Neural cell (in vitro differentiated cells): ENCODE measurements at regions not wholly inside any gene's neighbourhood (a gene's known extent, or its start where the extent isn't known, plus 50 kb on each side); places are given as distances from the start of the nearest gene placed in this dataset.

Experiments used
- H2AFZ ChIP-seq: fragments of 200-600, 300-800 bp; sonication (generic), shearing (Covaris generic); 2 replicates; pipeline ENCODE4 v1.6.0; 2014; ENCODE audit warnings: low read depth, mild to moderate bottlenecking, antibody characterized with exemption, low read length, moderate library complexity
- H3F3A ChIP-seq: fragments of 200-600 bp; shearing (Covaris generic); 2 replicates; pipeline ENCODE4 v1.6.1; 2016; ENCODE audit warnings: mild to moderate bottlenecking, moderate library complexity, mixed read lengths, antibody characterized with exemption, low read length; ENCODE audit not compliant: insufficient read depth, poor library complexity, severe bottlenecking
- H3K27ac ChIP-seq: fragments of 200-600, 300-800 bp; sonication (generic), shearing (Covaris generic); 2 replicates; pipeline ENCODE4 v1.5.1; 2014; ENCODE audit warnings: mild to moderate bottlenecking, low read length, moderate library complexity
- H3K27me3 ChIP-seq: fragments of 300-800, 200-600 bp; sonication (generic), shearing (Covaris generic); 2 replicates; pipeline ENCODE4 v1.6.0; 2014; ENCODE audit warnings: mild to moderate bottlenecking, low read depth, low read length, moderate library complexity; ENCODE audit not compliant: insufficient read depth
- H3K36me3 ChIP-seq: fragments of 300-800, 200-600 bp; sonication (generic), shearing (Covaris generic); 2 replicates; pipeline ENCODE4 v1.5.1; 2014; ENCODE audit warnings: mild to moderate bottlenecking, antibody characterized with exemption, low read length, moderate library complexity; ENCODE audit not compliant: insufficient read depth
- H3K4me2 ChIP-seq: fragments of 300-800, 200-600 bp; sonication (generic), shearing (Covaris generic); 2 replicates; pipeline ENCODE4 v1.6.0; 2014; ENCODE audit warnings: mild to moderate bottlenecking, low read length
- H3K4me3 ChIP-seq: fragments of 300-800, 200-600 bp; sonication (generic), shearing (Covaris generic); 2 replicates; pipeline ENCODE4 v1.5.1; 2014; ENCODE audit warnings: mild to moderate bottlenecking, low read length, moderate library complexity
- H3K79me2 ChIP-seq: fragments of 200-600 bp; shearing (Covaris generic); replicated peaks from 2 replicates; pipeline ENCODE4 v1.6.0; 2014; ENCODE audit warnings: mild to moderate bottlenecking, low read length, moderate library complexity; ENCODE audit not compliant: insufficient read depth
- H3K9ac ChIP-seq: fragments of 300-800, 200-600 bp; sonication (generic), shearing (Covaris generic); 2 replicates; pipeline ENCODE4 v1.6.1; 2016; ENCODE audit warnings: mild to moderate bottlenecking, low read length, mixed read lengths
- H3K9me2 ChIP-seq: fragments of 200-600 bp; shearing (Covaris generic); 2 replicates; pipeline ENCODE4 v1.6.1; 2016; ENCODE audit warnings: mild to moderate bottlenecking, low read length, mixed read lengths; ENCODE audit not compliant: insufficient read depth
- H3K9me3 ChIP-seq: fragments of 200-600, 300-800 bp; sonication (generic), shearing (Covaris generic); 2 replicates; pipeline ENCODE4 v1.6.1; 2016; ENCODE audit warnings: mild to moderate bottlenecking, mixed run types, low read length, moderate library complexity, mixed read lengths
- H4K20me1 ChIP-seq: fragments of 200-600 bp; shearing (Covaris generic); 2 replicates; pipeline ENCODE4 v1.6.1; 2016; ENCODE audit warnings: mild to moderate bottlenecking, mixed run types; ENCODE audit not compliant: insufficient read depth
- CTCF ChIP-seq: fragments of 450-650 bp; IDR thresholded peaks from 2 replicates; pipeline ENCODE4 v1.5.1; 2014; ENCODE audit warnings: antibody characterized with exemption, mild to moderate bottlenecking, moderate library complexity; ENCODE audit not compliant: poor library complexity, severe bottlenecking
- EP300 ChIP-seq: fragments of 450-650 bp; conservative IDR thresholded peaks from 2 replicates; pipeline ENCODE4 v1.6.1; 2014; ENCODE audit warnings: antibody characterized with exemption, mild to moderate bottlenecking, moderate library complexity; ENCODE audit not compliant: poor library complexity, severe bottlenecking
- EZH2 ChIP-seq: fragments of 200-600, 300-800 bp; shearing (Covaris generic), sonication (generic); IDR thresholded peaks from 2 replicates; pipeline ENCODE4 v1.6.1; 2014; ENCODE audit warnings: antibody characterized with exemption, low read length, borderline replicate concordance, mild to moderate bottlenecking; ENCODE audit not compliant: insufficient read depth, poor library complexity, severe bottlenecking
- MXI1 ChIP-seq: fragments of 450-650 bp; conservative IDR thresholded peaks from 2 replicates; pipeline ENCODE4 v1.6.1; 2014; ENCODE audit warnings: antibody characterized with exemption, mild to moderate bottlenecking; ENCODE audit not compliant: poor library complexity, severe bottlenecking
- POLR2AphosphoS5 ChIP-seq: IDR thresholded peaks from 2 replicates; pipeline ENCODE4 v1.6.1; 2012
- RAD21 ChIP-seq: fragments of 450-650 bp; conservative IDR thresholded peaks from 2 replicates; pipeline ENCODE4 v1.6.1; 2014; ENCODE audit warnings: antibody characterized with exemption, mild to moderate bottlenecking, moderate library complexity
- REST ChIP-seq: IDR thresholded peaks from 2 replicates; pipeline ENCODE4 v1.6.1; 2012; ENCODE audit warnings: borderline replicate concordance
- SMC3 ChIP-seq: fragments of 450-650 bp; conservative IDR thresholded peaks from 2 replicates; pipeline ENCODE4 v1.6.1; 2014; ENCODE audit warnings: antibody characterized with exemption, mild to moderate bottlenecking, moderate library complexity; ENCODE audit not compliant: poor library complexity
- TAF1 ChIP-seq: IDR thresholded peaks from 2 replicates; pipeline ENCODE4 v1.6.1; 2012; ENCODE audit warnings: low read depth

GRCh38 chr13:89890806-89891205, 1456.7 kb upstream of the MIR17HG start:
- Histone ChIP-seq H2AFZ (no peak overlapping the region), H3K4me2 (no peak overlapping the region), H3K4me3 (no peak overlapping the region), H3K79me2 (no peaks in the 10 kb centered on the region), H3K9me2 (no peaks in the 10 kb centered on the region), H3K27me3 (no peaks in the 10 kb centered on the region), H3K27ac (no peak overlapping the region), H3K9me3 (no peaks in the 10 kb centered on the region), H3K36me3 (no peaks in the 10 kb centered on the region), H3F3A (no peaks in the 10 kb centered on the region), H4K20me1 (no peaks in the 10 kb centered on the region), H3K9ac (no peak overlapping the region)
- TF ChIP-seq RAD21, result no peak
- TF ChIP-seq EZH2, result no peak
- TF ChIP-seq CTCF, result no peak
- no peak for TF ChIP-seq REST
- TF ChIP-seq EP300, result no peak

GRCh38 chr13:89891416-89891815, 1456.1 kb upstream of the MIR17HG start:
- H3K79me2 ChIP-seq, result no peaks in the 10 kb centered on the region
- no peaks in the 10 kb centered on the region for H3K36me3 ChIP-seq
- H3K4me2 ChIP-seq, result no peak overlapping the region
- no peak overlapping the region for H3K27ac ChIP-seq
- no peak overlapping the region for H3K9ac ChIP-seq
- no peaks in the 10 kb centered on the region for H3K9me2 ChIP-seq
- TF ChIP-seq MXI1 (no peak), EZH2 (no peak), TAF1 (no peak), CTCF (no peak), RAD21 (no peak), POLR2AphosphoS5 (no peak), EP300 (no peak), SMC3 (no peak), REST (no peak)
- no peak overlapping the region for H3K4me3 ChIP-seq
- no peaks in the 10 kb centered on the region for H3K27me3 ChIP-seq
- no peaks in the 10 kb centered on the region for H4K20me1 ChIP-seq
- no peak overlapping the region for H2AFZ ChIP-seq
- no peaks in the 10 kb centered on the region for H3F3A ChIP-seq
- no peaks in the 10 kb centered on the region for H3K9me3 ChIP-seq
